ENCODE measurements at regions not wholly inside any gene's neighbourhood (a gene's known extent, or its start where the extent isn't known, plus 50 kb on each side); places are given as distances from the start of the nearest gene placed in this dataset.

GRCh38 chr1:103211073-103211472, 102.8 kb upstream of the COL11A1 start:
- in situ Hi-C loops (cut with MboI; ENCODE audit: low pct_ligation_motif_present in 1 of 4, low pct_unique_long_range_greater_than_20kb in 1 of 4, low sequenced_read_pairs in 3 of 4) (no loop called here), intact Hi-C loops (cut with DNase I; ENCODE audit: low total_unique reads) (no loop called here)
- 40 to 49% methylated on average over 1 of the region's 1 CpG for WGBS, 2 donors (ENCODE audit: low coverage in 1 of 2)
- Histone ChIP-seq H3K4me3 (no peak overlapping the region), H3K27me3 (no peaks in the 10 kb centered on the region), H3K4me1 (no peaks in the 10 kb centered on the region), H3K27ac (no peak overlapping the region), H3K36me3 (no peaks in the 10 kb centered on the region), H3K9me3 (no peaks in the 10 kb centered on the region)
- TF ChIP-seq CTCF (IDR thresholded peaks at IDR 0.05) = no peak
- TF ChIP-seq POLR2A (IDR thresholded peaks at IDR 0.05) = no peak
- TF ChIP-seq POLR2AphosphoS5 (IDR thresholded peaks at IDR 0.05) = no peak
- TF ChIP-seq EP300 (IDR thresholded peaks at IDR 0.05; ENCODE audit: low read depth) = no peak
- no peak for DNase-seq

- Histone ChIP-seq H3K27me3 (no peaks in the 10 kb centered on the region), H3K9me3 (no peaks in the 10 kb centered on the region), H3K4me3 (no peak overlapping the region), H3K36me3 (no peaks in the 10 kb centered on the region), H3K4me1 (no peaks in the 10 kb centered on the region), H3K27ac (no peak overlapping the region)
- DNase-seq = no peak
- in situ Hi-C loops (cut with MboI; ENCODE audit: low pct_ligation_motif_present in 1 of 4, low pct_unique_long_range_greater_than_20kb in 1 of 4, low sequenced_read_pairs in 3 of 4) (no loop called here), intact Hi-C loops (cut with DNase I; ENCODE audit: low total_unique reads) (no loop called here)
- TF ChIP-seq POLR2A (IDR thresholded peaks at IDR 0.05) (no peak), POLR2AphosphoS5 (IDR thresholded peaks at IDR 0.05) (no peak), CTCF (IDR thresholded peaks at IDR 0.05) (no peak), EP300 (IDR thresholded peaks at IDR 0.05; ENCODE audit: low read depth) (no peak)
- 61 to 100% methylated on average over 1 to 2 of the region's 2 CpGs for WGBS, 2 donors (ENCODE audit: low coverage in 1 of 2)
Measured at GRCh38 chr1:103208844-103209243, 100.5 kb upstream of the COL11A1 start.

GRCh38 chr1:103199001-103199400, 90.7 kb upstream of the COL11A1 start:
- no peak for TF ChIP-seq POLR2A (IDR thresholded peaks at IDR 0.05)
- TF ChIP-seq POLR2AphosphoS5 (IDR thresholded peaks at IDR 0.05) = no peak
- TF ChIP-seq EP300 (IDR thresholded peaks at IDR 0.05; ENCODE audit: low read depth) = no peak
- TF ChIP-seq CTCF (IDR thresholded peaks at IDR 0.05) = no peak
- Histone ChIP-seq H3K36me3 (no peaks in the 10 kb centered on the region), H3K4me1 (no peaks in the 10 kb centered on the region), H3K27me3 (no peaks in the 10 kb centered on the region), H3K9me3 (no peaks in the 10 kb centered on the region), H3K4me3 (no peak overlapping the region), H3K27ac (no peak overlapping the region)
- intact Hi-C loops (cut with DNase I; ENCODE audit: low total_unique reads) = no loop called here
- 57 to 62% methylated on average over 1 of the region's 1 CpG for WGBS, 2 donors (ENCODE audit: low coverage in 1 of 2)
- no peak for DNase-seq
- in situ Hi-C loops (cut with MboI; ENCODE audit: low pct_ligation_motif_present in 1 of 4, low pct_unique_long_range_greater_than_20kb in 1 of 4, low sequenced_read_pairs in 3 of 4) = no loop called here

- 59 to 61% methylated on average over 2 of the region's 2 CpGs for WGBS, 2 donors (ENCODE audit: low coverage in 1 of 2)
- intact Hi-C loops (cut with DNase I; ENCODE audit: low total_unique reads) = no loop called here
- no peaks in the 10 kb centered on the region for H3K4me1 ChIP-seq
- in situ Hi-C loops (cut with MboI; ENCODE audit: low pct_ligation_motif_present in 1 of 4, low pct_unique_long_range_greater_than_20kb in 1 of 4, low sequenced_read_pairs in 3 of 4) = no loop called here
- no peak overlapping the region for H3K4me3 ChIP-seq
- no peaks in the 10 kb centered on the region for H3K9me3 ChIP-seq
- no peak overlapping the region for H3K27ac ChIP-seq
- no peaks in the 10 kb centered on the region for H3K27me3 ChIP-seq
- H3K36me3 ChIP-seq = no peaks in the 10 kb centered on the region
- DNase-seq = no peak
- TF ChIP-seq POLR2AphosphoS5 (IDR thresholded peaks at IDR 0.05) = no peak
- TF ChIP-seq CTCF (IDR thresholded peaks at IDR 0.05) = no peak
- no peak for TF ChIP-seq POLR2A (IDR thresholded peaks at IDR 0.05)
- no peak for TF ChIP-seq EP300 (IDR thresholded peaks at IDR 0.05; ENCODE audit: low read depth)
Measured at GRCh38 chr1:103198076-103198475, 89.8 kb upstream of the COL11A1 start.

Measured in transverse colon (tissue), 4 donors.